ENCODE measurements at regions not wholly inside any gene's neighbourhood (a gene's known extent, or its start where the extent isn't known, plus 50 kb on each side); places are given as distances from the start of the nearest gene placed in this dataset.

DNA sequence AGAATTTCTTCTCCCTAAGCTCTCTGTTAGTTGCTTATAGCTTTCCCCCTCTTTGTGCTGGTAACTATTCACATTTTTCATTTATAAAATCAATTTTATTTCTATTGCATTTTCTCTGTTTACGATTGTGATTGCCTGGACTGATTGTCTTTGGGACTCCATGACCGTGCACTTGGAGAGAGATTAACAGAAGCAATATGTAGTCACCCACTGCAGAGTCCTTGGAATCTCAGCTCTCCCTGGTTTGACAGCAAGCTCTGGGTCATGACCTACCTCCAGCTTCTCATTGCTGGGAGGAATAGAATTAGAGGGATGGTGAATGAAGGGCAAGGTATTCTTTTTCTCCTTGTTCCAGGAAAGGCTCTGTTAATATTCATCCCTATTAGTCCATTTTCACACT is 398.2 kb downstream of the AACS start:
- no peak overlapping the region for H3K4me3 ChIP-seq (ENCODE audit: low read depth, low read length)
- DNase-seq, result no peak
- peaks cover 29% of the 10 kb centered on the region for H3K27me3 ChIP-seq (ENCODE audit: insufficient read depth, low read depth, severe bottlenecking)
- no peak overlapping the region for H3K27ac ChIP-seq
- no peaks in the 10 kb centered on the region for H3K36me3 ChIP-seq
- H3K9me3 ChIP-seq (ENCODE audit: severe bottlenecking), result no peaks in the 10 kb centered on the region
- TF ChIP-seq, protein P1, sequence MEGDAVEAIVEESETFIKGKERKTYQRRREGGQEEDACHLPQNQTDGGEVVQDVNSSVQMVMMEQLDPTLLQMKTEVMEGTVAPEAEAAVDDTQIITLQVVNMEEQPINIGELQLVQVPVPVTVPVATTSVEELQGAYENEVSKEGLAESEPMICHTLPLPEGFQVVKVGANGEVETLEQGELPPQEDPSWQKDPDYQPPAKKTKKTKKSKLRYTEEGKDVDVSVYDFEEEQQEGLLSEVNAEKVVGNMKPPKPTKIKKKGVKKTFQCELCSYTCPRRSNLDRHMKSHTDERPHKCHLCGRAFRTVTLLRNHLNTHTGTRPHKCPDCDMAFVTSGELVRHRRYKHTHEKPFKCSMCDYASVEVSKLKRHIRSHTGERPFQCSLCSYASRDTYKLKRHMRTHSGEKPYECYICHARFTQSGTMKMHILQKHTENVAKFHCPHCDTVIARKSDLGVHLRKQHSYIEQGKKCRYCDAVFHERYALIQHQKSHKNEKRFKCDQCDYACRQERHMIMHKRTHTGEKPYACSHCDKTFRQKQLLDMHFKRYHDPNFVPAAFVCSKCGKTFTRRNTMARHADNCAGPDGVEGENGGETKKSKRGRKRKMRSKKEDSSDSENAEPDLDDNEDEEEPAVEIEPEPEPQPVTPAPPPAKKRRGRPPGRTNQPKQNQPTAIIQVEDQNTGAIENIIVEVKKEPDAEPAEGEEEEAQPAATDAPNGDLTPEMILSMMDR (IDR thresholded peaks at IDR 0.05; ENCODE audit: low read depth, low read length), result no peak

DNA sequence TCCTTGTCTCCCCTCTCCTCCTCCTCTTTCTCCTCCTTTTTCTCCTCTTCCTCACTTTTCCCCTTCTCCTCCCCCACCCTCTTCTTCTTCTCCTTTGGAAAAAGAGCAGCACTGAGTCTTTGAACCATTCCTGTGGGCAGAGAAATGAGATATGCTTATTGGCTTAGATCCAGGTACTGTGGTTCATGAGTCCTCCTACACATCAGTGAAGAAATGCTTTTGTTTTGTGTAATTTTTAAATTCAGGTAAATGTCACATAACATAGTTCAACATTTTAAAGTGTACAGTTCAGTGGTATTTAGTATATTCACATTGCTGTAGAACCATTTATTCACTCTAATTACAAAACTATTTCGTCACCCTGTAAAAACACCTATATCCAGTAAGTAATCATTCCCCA is 402.1 kb downstream of the AACS start:
- DNase-seq, result no peak
- Histone ChIP-seq H3K9me3 (ENCODE audit: severe bottlenecking) (no peaks in the 10 kb centered on the region), H3K27ac (no peak overlapping the region), H3K27me3 (ENCODE audit: insufficient read depth, low read depth, severe bottlenecking) (peaks cover 42% of the 10 kb centered on the region), H3K4me3 (ENCODE audit: low read depth, low read length) (no peak overlapping the region), H3K36me3 (no peaks in the 10 kb centered on the region)
- TF ChIP-seq, protein P1 (IDR thresholded peaks at IDR 0.05; ENCODE audit: low read depth, low read length), result no peak

DNA sequence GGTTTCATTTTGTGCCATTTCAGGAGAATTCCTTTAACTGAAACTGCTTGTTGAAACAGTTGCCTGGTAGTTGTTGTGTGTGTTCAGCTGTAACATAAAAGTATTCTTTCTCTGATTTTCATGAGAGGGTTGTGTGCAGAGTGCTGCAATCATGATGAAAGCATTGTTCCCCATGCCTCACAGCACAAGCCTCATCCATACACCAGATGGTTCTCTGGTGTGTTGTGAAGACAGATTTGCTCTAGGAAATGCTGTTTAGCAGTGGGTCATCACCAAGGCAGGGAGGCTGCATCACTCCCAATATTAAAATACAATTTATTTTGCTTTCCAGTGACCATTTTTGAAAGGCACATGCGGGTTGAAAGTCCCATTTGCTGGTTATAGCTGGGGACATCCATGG is 404.4 kb downstream of the AACS start:
- TF ChIP-seq, protein P1 (IDR thresholded peaks at IDR 0.05; ENCODE audit: low read depth, low read length), result no peak
- Histone ChIP-seq H3K36me3 (no peaks in the 10 kb centered on the region), H3K9me3 (ENCODE audit: severe bottlenecking) (no peaks in the 10 kb centered on the region), H3K27me3 (ENCODE audit: insufficient read depth, low read depth, severe bottlenecking) (peaks cover 45% of the 10 kb centered on the region), H3K4me3 (ENCODE audit: low read depth, low read length) (no peak overlapping the region), H3K27ac (no peak overlapping the region)
- DNase-seq, result no peak

DNA sequence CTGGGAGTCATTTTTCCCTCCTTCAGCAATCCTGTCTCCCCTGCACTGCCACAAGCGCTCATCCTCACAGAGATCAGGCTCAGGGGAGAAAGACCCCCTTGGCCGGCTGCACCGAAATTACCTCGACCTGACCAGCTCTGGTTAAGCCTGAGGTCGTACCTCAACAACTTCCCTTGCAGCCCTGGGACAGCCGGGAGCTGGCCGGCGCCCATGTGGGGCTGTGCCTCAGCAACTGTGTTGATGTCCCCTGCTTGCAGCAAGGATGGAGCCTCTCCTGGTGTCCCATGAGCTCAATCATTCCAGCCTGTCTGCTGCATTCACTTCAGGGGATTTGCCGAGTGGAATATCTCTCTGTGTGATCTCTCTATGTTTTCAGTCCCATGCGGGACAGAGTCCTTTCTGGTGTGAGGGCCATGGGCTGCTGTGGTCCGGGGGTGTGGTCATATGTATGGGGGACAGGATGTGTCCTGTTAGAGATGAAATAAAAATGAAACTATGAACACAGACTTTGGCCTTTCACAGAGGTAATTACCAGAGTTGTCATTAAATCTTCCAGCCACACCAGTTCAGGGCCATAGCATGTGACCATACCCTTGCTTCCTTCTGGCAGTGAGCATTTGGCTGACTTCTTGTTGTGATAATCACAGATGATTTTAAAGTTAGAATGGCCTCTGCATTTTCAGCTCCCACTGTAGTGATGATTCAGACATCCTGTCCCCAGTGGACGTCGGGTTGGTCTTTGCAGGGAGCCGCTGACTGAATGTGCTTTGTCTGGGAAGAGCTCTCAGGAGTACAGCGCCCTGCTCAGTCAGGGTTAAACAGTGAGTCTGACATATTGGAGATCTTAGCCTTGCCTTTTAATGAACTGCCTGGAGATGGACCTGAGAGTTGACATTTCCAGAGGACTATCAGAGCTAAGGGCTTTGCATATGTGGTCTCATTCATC is 405.9 kb downstream of the AACS start:
- H3K27me3 ChIP-seq (ENCODE audit: insufficient read depth, low read depth, severe bottlenecking), result peaks cover 56% of the 10 kb centered on the region
- H3K9me3 ChIP-seq (ENCODE audit: severe bottlenecking), result no peaks in the 10 kb centered on the region
- no peak overlapping the region for H3K27ac ChIP-seq
- H3K36me3 ChIP-seq, result no peaks in the 10 kb centered on the region
- no peak overlapping the region for H3K4me3 ChIP-seq (ENCODE audit: low read depth, low read length)
- no peak for DNase-seq
- TF ChIP-seq, protein P1 (IDR thresholded peaks at IDR 0.05; ENCODE audit: low read depth, low read length), result no peak

GRCh38 chr12:125473501-125473900 is 408.3 kb downstream of the AACS start:
- Histone ChIP-seq H3K36me3 (no peaks in the 10 kb centered on the region), H3K4me3 (ENCODE audit: low read depth, low read length) (no peak overlapping the region), H3K9me3 (ENCODE audit: severe bottlenecking) (no peaks in the 10 kb centered on the region), H3K27ac (no peak overlapping the region), H3K27me3 (ENCODE audit: insufficient read depth, low read depth, severe bottlenecking) (peaks cover 59% of the 10 kb centered on the region)
- no peak for DNase-seq
- TF ChIP-seq, protein P1 (IDR thresholded peaks at IDR 0.05; ENCODE audit: low read depth, low read length), result no peak
